Dedifferentiated amniotic fluid mesenchymal stem cell (primary cell): ENCODE measurements at regions not wholly inside any gene's neighbourhood (a gene's known extent, or its start where the extent isn't known, plus 50 kb on each side); places are given as distances from the start of the nearest gene placed in this dataset.
A peak's percentile ranks its signal among the peaks of the same experiment; 100 is the strongest.

ENCODE experiments used
- DNase-seq: peaks from one replicate; pipeline ENCODE4 v3.0.0-alpha.2; 2016; ENCODE audit errors: extremely low spot score

DNA sequence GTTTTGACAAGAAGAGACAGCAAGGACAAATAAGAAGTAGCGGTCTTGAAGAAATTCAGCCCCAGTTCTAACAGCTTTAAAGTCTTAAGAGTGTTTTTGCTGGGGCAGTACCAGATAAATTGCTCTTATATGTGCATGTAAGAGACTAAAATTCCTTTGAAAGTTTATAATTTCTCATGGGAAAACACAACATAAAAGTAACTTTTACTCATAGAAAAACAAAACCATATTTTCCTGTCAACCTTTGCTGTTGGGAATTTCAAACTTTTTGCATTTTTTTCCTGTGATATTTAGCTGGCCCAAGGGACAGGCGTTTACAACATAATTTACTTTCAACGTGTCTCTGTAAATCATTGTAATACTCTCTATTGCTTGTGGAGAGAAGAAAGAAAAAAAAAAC is 767.8 kb upstream of the ZEB2 start:
- DNase-seq, result no peak

DNA sequence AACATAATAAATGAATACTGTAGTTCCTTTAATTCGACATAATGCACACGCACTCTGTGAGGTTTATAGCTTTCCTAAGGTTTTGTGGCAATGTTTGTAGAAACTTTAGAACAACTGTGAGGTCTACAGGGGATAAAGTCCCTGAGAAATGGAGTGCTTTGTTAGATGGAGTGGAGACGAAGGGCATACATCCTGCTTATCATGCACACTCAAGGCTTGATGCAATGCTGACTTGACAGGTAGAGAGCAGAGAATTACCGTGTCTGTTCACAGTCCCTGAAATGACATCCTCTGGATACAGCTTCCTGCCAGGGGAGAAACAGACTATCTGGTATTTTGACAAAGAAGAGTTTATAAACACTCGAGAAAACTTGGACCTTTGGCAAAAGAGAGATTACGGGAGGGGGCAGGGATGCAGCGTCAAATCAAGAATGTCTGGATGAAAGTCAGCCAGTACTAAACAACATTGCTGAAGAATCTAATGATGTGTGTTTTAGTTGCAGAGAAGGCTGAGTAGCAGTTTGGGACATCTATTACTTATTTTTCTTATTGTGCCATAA is 766.9 kb upstream of the ZEB2 start:
- DNase-seq, result no peak

- DNase-seq, result no peak
Measured at GRCh38 chr2:145284551-145284950, 764.6 kb upstream of the ZEB2 start.

DNA sequence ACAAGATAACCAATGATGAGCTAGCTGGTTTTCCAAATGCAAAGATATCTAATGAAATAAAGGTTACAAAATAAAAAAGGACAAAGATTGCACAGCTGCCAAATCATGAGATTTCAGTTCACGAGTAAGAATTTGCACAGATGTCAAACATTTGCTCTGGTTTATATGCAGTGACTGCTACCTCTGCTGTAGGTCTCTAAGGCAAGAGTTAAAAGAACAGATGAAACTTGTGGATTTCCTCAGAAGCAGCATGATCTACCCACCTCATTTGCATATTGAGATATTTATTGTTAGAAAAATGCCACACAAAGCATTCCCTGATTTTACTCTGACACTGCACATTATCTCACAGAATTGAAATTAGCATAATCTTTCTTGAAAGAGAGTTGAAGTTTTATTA is 763.2 kb upstream of the ZEB2 start:
- no peak for DNase-seq

DNA sequence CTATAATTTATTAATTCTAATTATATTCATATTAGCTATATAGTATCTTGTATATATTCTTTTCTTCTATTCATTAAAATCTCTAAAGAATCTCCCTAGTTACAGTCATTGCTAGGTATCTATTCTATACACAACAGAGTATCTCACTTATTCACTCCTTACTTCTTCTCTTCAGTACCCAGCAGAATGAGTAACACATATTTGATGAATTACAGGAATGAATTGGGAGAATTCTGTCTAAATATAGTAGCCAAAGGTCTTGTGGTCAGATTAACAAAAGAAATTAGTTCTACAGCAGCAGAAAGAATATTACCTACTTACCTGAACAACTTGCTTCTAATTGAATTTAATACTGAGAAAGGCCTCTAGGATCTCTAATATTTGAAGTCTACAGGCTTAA is 758.0 kb upstream of the ZEB2 start:
- DNase-seq, result no peak

DNA sequence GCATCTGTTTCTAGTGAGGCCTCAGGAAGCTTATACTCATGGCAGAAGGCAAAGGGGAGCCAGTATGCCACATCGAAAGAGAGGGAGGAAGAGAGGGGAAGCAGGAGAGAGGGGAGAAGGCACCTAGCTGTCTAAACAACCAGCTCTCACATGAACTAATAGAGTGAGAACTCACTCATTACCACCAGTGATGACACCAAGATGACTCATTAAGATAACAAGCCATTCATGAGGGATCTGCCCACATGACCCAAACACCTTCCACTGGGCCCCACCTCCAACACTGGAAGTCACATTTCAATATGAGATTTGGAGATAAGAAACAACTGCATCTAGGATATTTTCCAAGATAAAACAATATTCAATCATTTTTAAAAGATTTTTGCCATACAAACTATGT is 753.9 kb upstream of the ZEB2 start:
- no peak for DNase-seq

DNA sequence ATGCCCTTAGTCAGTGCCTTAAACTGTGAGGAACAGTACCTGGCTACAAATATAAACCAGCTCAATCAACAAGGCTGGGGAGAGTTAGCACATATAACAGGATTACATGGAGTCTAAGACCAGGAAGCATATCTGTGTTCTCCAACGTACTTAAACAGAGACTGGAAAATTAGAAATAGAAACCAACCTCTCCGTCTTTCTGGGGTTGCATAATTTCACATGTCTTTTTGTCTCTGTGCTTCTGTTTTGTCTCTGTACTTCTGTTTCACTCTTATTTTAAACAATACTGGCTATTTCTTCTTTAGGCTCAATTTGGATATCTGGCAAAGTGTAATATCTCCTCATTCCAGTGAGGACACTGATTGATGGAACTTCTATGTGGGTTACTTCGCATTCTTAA is 749.0 kb upstream of the ZEB2 start:
- DNase-seq, result no peak

DNA sequence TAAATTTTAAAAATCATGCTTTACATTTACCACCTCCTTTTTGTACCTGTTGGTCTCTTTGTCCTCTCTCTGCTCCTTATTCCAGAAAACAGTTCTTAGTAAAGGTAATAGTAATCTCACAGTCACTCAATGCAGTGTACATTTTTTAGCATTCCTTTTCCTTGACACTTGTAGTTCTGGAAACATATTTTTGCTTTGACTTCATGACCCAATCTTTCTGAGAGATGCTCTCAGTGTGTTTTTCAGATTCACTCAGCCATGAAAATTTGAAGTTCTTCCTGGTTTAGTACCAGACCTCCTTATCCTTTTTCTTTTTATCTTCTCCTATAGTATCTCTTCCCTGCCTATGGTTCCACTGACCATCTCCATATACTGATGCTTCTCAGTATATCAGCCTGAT is 747.5 kb upstream of the ZEB2 start:
- no peak for DNase-seq

GRCh38 chr2:145265244-145265643 is 745.3 kb upstream of the ZEB2 start:
- DNase-seq, result no peak

GRCh38 chr2:145260674-145261073 is 740.8 kb upstream of the ZEB2 start:
- no peak for DNase-seq

GRCh38 chr2:145260081-145260480 is 740.2 kb upstream of the ZEB2 start:
- no peak for DNase-seq

GRCh38 chr2:145258903-145259579 is 739.1 kb upstream of the ZEB2 start:
- no peak for DNase-seq

- DNase-seq, result no peak
Measured at GRCh38 chr2:145257931-145258330, 738.0 kb upstream of the ZEB2 start.

DNA sequence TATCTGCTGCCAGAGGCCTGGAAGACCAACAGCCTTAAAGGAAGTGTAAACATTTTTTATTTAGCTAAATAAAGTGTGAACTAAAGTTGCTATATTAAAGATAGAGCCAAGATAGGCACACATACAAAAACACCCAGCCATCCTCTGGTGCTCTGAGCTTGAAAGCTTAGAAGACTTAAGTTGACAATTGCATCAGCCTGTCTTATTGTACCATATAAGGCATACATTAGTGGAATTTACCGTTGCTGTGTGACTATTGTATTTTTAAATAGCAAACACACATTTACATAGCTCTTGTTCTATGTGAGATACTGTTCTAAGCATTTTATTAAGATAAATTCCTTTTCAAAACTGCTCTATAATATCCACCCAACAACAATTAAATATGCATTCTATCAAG is 736.6 kb upstream of the ZEB2 start:
- DNase-seq, result peak; percentile 42

- DNase-seq, result no peak
Measured at GRCh38 chr2:145254291-145254690, 734.4 kb upstream of the ZEB2 start.

DNA sequence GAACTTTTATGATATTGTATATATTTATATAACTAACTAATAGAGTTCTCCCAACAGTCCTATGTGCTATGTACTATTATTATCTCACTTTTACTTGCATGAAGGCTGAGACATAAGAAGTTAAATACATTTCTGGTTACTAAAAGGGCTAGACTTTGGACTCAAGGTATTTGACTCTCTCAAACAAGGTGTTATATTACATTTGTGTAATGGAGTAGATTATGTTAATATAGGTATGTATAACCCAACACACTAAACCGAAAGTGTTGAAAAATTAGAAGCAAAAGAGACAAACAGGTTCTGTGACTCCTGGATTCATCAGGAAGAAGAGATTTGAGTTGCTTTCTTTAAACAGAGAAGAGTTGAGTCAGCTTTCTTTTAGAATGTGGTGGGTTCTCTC is 733.6 kb upstream of the ZEB2 start:
- DNase-seq, result no peak

GRCh38 chr2:145245268-145245870 is 725.5 kb upstream of the ZEB2 start:
- DNase-seq, result no peak

- no peak for DNase-seq
Measured at GRCh38 chr2:145235312-145235711, 715.4 kb upstream of the ZEB2 start.

DNA sequence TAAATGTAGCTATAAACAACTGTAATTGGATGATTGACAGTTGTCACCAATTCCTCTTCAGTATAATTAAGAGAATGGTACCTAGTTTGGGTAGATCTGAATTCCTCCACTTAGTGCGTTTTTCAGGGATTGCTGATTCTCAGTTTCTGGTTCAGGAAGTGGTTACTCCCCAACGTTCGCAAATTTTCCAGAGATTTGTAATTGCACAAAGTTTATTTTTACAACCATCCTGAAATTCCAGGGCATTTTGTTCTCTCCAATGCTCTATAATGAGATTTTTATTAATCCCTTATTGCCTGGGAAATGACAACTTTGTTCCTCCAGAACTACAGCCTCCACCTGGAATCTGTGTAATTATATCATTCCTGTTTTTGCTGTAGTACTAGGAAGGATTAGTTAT is 710.6 kb upstream of the ZEB2 start:
- DNase-seq, result no peak

DNA sequence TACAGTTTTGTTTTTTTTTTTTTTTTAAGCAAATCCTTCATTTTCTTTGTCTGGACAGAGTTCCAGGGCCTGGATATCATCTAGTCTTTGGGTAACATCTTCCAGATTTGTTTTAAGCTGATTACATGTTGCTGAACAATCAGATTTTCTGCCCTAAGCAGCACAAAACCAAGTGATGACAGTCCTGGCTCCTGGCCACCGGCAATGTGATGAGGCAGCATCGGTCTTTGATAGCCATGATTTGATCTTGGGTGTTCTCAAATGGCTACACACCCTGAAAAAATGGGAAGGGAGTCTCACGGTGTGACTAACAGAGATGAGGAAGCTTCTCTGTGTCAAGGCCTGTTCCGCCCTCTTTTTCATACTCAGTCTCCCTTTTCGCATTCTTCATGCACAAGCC is 708.6 kb upstream of the ZEB2 start:
- no peak for DNase-seq

- DNase-seq, result no peak
Measured at GRCh38 chr2:145226901-145227300, 707.0 kb upstream of the ZEB2 start.

DNA sequence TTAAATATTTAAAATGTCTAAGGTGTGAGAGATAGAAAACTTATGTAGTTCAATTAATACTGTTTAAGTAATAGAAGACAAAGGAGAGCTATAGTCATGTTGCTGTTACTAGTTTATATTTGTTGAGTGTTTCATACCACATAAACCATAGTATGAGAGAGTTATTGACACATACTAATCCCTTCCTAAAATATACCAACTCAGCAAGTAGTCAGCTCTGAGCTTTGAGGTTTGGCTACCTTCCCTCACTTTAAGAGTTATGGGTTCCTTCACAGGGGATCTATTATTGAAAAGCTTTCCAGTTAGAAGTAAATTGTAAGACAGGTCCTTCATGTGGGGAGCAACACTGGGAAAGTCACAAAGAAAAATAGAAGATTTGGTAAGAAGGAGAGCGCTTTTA is 701.6 kb upstream of the ZEB2 start:
- DNase-seq, result no peak

- DNase-seq, result no peak
Measured at GRCh38 chr2:145221032-145221431, 701.1 kb upstream of the ZEB2 start.

DNA sequence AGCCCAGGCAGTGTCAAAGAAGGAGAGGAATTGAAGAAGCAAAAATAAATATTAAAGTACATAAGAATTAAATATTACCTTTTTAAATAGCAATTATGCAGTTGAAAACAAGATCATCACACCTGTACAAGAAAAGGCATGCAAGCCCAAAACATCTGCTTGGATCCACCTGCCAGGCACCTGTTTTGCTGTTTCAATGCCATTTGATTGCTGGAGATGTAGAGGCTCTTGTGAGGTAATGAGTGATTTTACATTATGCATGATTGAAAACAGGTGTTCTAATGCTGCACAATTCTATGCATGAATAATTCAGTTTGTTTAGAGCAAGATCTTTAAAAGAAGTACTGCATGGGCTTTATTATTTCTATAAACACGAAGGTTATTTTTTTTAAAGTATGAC is 700.6 kb upstream of the ZEB2 start:
- DNase-seq, result no peak
